ENCODE measurements at regions not wholly inside any gene's neighbourhood (a gene's known extent, or its start where the extent isn't known, plus 50 kb on each side); places are given as distances from the start of the nearest gene placed in this dataset.

DNA sequence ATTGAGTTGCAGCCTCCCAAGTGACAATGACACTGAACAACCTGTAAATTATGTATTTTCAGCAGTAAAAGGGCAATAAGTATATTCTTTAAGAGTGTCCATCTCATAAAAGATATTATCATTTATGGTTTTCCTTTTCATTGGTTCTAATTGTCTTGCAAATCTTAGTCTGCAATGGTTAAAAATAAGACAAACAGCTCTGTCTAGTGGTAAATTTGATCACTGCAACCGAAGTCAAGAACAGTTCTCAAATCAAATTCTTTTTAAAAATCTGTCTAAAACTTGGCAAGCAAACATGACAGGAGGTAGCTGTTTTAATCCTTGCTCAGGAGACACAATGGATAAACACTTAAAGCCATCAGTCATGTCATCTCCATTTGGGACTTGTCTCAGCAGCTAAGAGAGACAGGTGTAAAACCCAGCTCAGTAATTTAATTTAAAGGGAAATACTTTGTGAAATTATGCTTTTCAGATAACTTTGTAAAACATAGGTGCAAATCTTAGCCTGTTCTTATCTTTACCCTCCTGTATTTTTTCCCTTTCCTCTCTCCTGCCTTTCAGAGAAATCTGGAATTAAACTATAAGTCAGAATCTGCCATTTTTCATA, 150.3 kb upstream of the ARHGEF26 start:
- H3K4me3 ChIP-seq (ENCODE audit: low read length), result no peak overlapping the region
- peak; percentile 41 for DNase-seq (ENCODE audit: low read depth)
- TF ChIP-seq, protein P1, sequence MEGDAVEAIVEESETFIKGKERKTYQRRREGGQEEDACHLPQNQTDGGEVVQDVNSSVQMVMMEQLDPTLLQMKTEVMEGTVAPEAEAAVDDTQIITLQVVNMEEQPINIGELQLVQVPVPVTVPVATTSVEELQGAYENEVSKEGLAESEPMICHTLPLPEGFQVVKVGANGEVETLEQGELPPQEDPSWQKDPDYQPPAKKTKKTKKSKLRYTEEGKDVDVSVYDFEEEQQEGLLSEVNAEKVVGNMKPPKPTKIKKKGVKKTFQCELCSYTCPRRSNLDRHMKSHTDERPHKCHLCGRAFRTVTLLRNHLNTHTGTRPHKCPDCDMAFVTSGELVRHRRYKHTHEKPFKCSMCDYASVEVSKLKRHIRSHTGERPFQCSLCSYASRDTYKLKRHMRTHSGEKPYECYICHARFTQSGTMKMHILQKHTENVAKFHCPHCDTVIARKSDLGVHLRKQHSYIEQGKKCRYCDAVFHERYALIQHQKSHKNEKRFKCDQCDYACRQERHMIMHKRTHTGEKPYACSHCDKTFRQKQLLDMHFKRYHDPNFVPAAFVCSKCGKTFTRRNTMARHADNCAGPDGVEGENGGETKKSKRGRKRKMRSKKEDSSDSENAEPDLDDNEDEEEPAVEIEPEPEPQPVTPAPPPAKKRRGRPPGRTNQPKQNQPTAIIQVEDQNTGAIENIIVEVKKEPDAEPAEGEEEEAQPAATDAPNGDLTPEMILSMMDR (IDR thresholded peaks at IDR 0.05; ENCODE audit: insufficient read depth, low read depth, low read length, missing control alignments), result peak; percentile 62

DNA sequence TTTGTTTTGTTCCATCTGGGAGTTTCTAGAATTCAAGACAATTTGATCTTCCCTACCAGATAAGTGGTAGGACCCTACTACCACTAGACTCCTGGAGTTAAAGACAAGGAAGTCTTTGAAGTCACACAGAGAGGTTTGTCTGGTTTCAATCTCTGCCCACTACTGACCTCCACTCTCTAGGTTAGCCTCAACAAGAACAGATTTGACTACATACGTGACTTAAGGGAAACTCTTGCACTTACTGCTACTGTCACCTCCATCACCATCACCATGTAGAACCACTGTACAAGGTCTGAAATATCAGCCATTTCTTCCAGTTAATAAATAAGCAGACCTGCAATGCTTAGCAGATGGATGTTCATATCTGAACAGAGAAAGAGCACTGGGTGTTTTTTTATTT, 148.3 kb upstream of the ARHGEF26 start:
- DNase-seq (ENCODE audit: low read depth), result no peak
- H3K4me3 ChIP-seq (ENCODE audit: low read length), result no peak overlapping the region
- TF ChIP-seq, protein P1 (IDR thresholded peaks at IDR 0.05; ENCODE audit: insufficient read depth, low read depth, low read length, missing control alignments), result no peak

DNA sequence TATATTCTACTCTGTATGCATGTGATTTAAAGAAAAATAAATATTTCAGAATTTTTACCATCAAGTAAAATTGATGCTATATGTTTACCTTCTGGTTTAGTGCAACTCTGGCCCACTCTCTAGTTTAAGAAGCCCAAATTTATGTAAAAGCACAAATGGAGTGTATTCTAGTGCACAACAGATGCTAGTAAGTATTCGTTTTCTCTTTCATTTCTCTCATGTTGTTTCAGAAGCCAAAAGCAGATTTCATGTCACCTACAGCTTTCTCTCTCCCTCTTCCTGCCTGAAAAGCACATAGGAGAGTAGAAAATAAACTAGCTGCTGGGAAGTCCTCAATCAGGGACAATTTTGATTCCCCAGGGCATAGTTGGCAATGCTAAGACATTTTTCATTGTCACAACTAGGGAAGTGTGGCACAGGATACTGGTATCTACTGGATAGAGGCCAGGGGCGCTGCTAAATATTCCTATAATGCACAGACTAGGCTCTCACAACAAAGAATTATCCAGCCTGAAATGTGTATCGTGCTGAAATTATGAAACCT, 147.4 kb upstream of the ARHGEF26 start:
- TF ChIP-seq, protein P1 (IDR thresholded peaks at IDR 0.05; ENCODE audit: insufficient read depth, low read depth, low read length, missing control alignments), result no peak
- DNase-seq (ENCODE audit: low read depth), result no peak
- no peak overlapping the region for H3K4me3 ChIP-seq (ENCODE audit: low read length)

DNA sequence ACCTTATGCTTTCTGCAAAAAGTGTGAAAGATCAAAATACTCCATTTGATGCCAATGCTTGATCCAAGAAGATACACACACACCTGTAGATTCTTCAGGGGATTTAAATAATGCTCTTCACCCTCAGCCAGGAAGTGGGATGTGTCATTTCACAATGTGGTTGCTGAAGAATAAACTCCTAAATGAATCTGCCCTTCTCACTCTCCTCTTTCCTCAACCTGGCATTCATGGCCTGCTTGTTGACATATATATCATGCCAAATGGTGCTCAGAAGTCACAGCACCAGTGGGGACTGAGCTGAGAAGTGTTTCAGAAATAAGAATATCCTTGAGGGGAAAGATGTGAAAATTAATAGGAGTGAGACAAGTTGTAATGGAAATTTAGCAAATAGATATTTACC, 146.6 kb upstream of the ARHGEF26 start:
- TF ChIP-seq, protein P1 (IDR thresholded peaks at IDR 0.05; ENCODE audit: insufficient read depth, low read depth, low read length, missing control alignments), result no peak
- DNase-seq (ENCODE audit: low read depth), result no peak
- H3K4me3 ChIP-seq (ENCODE audit: low read length), result no peak overlapping the region

DNA sequence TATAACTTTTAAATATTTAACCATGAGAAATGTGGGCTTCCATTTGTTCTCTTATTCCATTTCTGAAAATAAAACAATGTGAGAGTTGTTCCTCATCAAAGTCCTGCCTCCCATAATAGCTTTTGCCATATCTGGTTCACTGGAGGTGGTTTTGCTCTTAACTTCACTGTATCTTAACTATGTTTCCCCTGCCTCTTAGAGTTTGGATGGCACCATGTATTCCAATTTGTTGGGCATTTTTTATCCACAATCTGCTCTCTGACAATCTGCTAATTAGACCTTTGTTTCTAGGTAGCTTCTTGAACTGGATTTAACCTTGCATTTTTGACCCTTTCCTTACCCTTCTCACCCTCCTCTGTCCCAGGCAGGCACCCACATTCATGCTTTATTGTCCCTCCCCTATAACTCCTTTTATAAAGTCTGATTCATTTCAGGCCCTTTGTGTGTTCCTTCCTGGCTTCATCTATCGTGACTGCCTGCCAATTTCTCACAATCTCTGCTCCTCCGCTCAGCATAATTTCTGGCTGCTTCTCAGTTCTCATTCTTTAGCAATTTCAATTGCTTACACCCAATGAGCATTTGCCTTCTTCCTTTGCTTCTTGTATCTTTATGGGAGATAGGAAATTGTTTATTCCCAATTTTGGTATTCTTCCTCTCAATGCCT, 144.2 kb upstream of the ARHGEF26 start:
- TF ChIP-seq, protein P1 (IDR thresholded peaks at IDR 0.05; ENCODE audit: insufficient read depth, low read depth, low read length, missing control alignments), result no peak
- peak; percentile 29 for DNase-seq (ENCODE audit: low read depth)
- no peak overlapping the region for H3K4me3 ChIP-seq (ENCODE audit: low read length)

DNA sequence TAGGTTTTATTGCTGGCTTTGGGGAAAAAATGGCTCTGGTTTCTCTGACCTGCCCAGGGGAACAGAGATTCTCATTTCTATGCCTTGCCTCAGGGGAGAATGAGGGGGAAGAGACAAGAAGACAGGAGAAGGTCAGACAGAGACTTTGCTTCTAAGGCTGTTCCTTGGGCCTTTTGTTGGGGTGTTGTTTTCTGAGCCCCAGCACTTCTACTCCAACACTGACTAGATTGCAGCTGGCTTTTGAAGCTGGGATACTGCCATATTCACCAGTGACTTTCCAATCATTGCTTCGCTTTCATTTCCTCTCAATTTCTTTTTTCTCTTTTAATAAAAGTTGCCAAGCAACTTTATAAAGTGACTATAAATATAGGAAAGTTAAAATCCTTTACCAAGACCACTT, 143.2 kb upstream of the ARHGEF26 start:
- no peak for DNase-seq (ENCODE audit: low read depth)
- TF ChIP-seq, protein P1 (IDR thresholded peaks at IDR 0.05; ENCODE audit: insufficient read depth, low read depth, low read length, missing control alignments), result no peak
- no peak overlapping the region for H3K4me3 ChIP-seq (ENCODE audit: low read length)
